ENCODE measurements at regions not wholly inside any gene's neighbourhood (a gene's known extent, or its start where the extent isn't known, plus 50 kb on each side); places are given as distances from the start of the nearest gene placed in this dataset.

- TF ChIP-seq CTCF (conservative IDR thresholded peaks at IDR 0.05; ENCODE audit: low read depth, low read length): no peak
- H3K4me3 ChIP-seq (ENCODE audit: low read depth, low read length): no peak overlapping the region
- DNase-seq (ENCODE audit: low read depth): no peak
Measured at GRCh38 chr15:35705884-35706585, 160.1 kb upstream of the DPH6 start.

GRCh38 chr15:35712956-35713355 is 167.0 kb upstream of the DPH6 start:
- DNase-seq (ENCODE audit: low read depth): no peak
- TF ChIP-seq CTCF (conservative IDR thresholded peaks at IDR 0.05; ENCODE audit: low read depth, low read length): no peak
- H3K4me3 ChIP-seq (ENCODE audit: low read depth, low read length): no peak overlapping the region

- TF ChIP-seq CTCF (conservative IDR thresholded peaks at IDR 0.05; ENCODE audit: low read depth, low read length): no peak
- DNase-seq (ENCODE audit: low read depth): peak; percentile 57
- H3K4me3 ChIP-seq (ENCODE audit: low read depth, low read length): no peak overlapping the region
Measured at GRCh38 chr15:35713733-35714132, 167.8 kb upstream of the DPH6 start.

GRCh38 chr15:35717721-35718120 is 171.8 kb upstream of the DPH6 start:
- H3K4me3 ChIP-seq (ENCODE audit: low read depth, low read length): no peak overlapping the region
- TF ChIP-seq CTCF (conservative IDR thresholded peaks at IDR 0.05; ENCODE audit: low read depth, low read length): no peak
- DNase-seq (ENCODE audit: low read depth): no peak

GRCh38 chr15:35720019-35720418 is 174.1 kb upstream of the DPH6 start:
- no peak for DNase-seq (ENCODE audit: low read depth)
- H3K4me3 ChIP-seq (ENCODE audit: low read depth, low read length): no peak overlapping the region
- no peak for TF ChIP-seq CTCF (conservative IDR thresholded peaks at IDR 0.05; ENCODE audit: low read depth, low read length)

- no peak for DNase-seq (ENCODE audit: low read depth)
- TF ChIP-seq CTCF (conservative IDR thresholded peaks at IDR 0.05; ENCODE audit: low read depth, low read length): no peak
- no peak overlapping the region for H3K4me3 ChIP-seq (ENCODE audit: low read depth, low read length)
Measured at GRCh38 chr15:35720984-35721383, 175.0 kb upstream of the DPH6 start.

GRCh38 chr15:35721751-35722150 is 175.8 kb upstream of the DPH6 start:
- DNase-seq (ENCODE audit: low read depth): no peak
- no peak overlapping the region for H3K4me3 ChIP-seq (ENCODE audit: low read depth, low read length)
- TF ChIP-seq CTCF (conservative IDR thresholded peaks at IDR 0.05; ENCODE audit: low read depth, low read length): no peak

Data from epithelial cell of proximal tubule (primary cell).